HEK293 (cell line): ENCODE measurements at regions not wholly inside any gene's neighbourhood (a gene's known extent, or its start where the extent isn't known, plus 50 kb on each side); places are given as distances from the start of the nearest gene placed in this dataset.

ENCODE experiments used
- CTCF ChIA-PET: fragments of 350-600 bp; formaldehyde crosslinking; extraction: SDS; loops from one replicate; lab custom pipeline; 2021; ENCODE audit warnings: antibody characterized with exemption; lab: Yijun Ruan, JAX
- POLR2A ChIA-PET: fragments of 300-600 bp; formaldehyde crosslinking; extraction: SDS; loops from one replicate; lab custom pipeline; 2020; ENCODE audit warnings: antibody characterized with exemption, inconsistent platforms; lab: Yijun Ruan, JAX
- H3K27ac ChIP-seq: fragments of 200-500 bp; sonication (Bioruptor generic); 2 replicates; pipeline ENCODE4 v1.5.1; 2014; ENCODE audit warnings: low read depth, low read length, control low read depth, inconsistent platforms; ENCODE audit errors: extremely low read depth
- H3K36me3 ChIP-seq, 2 experiments: fragments of 200-500 bp in 1 of 2; sonication (Bioruptor generic) in 1 of 2; 1 replicate in 1 of 2; 2 replicates in 1 of 2; pipeline ENCODE4 v1.5.1; 2014 to 2017; ENCODE audit warnings: inconsistent platforms in 2 of 2, low read length in 2 of 2; ENCODE audit not compliant: control insufficient read depth in 2 of 2, insufficient read depth in 1 of 2
- H3K4me1 ChIP-seq: fragments of 200-500 bp; sonication (Bioruptor generic); 2 replicates; pipeline ENCODE4 v1.5.1; 2014; ENCODE audit warnings: mild to moderate bottlenecking, low read length, inconsistent platforms; ENCODE audit not compliant: control insufficient read depth, insufficient read depth
- H3K4me3 ChIP-seq: 2 replicates; pipeline ENCODE4 v1.5.1; 2011; ENCODE audit warnings: low read depth, mild to moderate bottlenecking, control low read depth, low read length, moderate library complexity
- H3K9me3 ChIP-seq: fragments of 200-500 bp; sonication (Bioruptor generic); 2 replicates; pipeline ENCODE4 v1.5.1; 2014; ENCODE audit warnings: low read depth, low read length, inconsistent platforms; ENCODE audit not compliant: control insufficient read depth, insufficient read depth
- HOXA7 ChIP-seq: sonication (generic); formaldehyde crosslinking; IDR thresholded peaks from 2 replicates; pipeline ENCODE4 v1.8.1; 2022; ENCODE audit warnings: missing genetic modification reagents, borderline replicate concordance
- PBX3 ChIP-seq: sonication (generic); formaldehyde crosslinking; IDR thresholded peaks from 2 replicates; pipeline ENCODE4 v1.8.1; 2022; ENCODE audit warnings: mild to moderate bottlenecking, moderate library complexity, missing genetic modification reagents
- PRDM4 ChIP-seq: fragments of 450-650 bp; formaldehyde crosslinking; IDR thresholded peaks from 2 replicates; pipeline ENCODE4 v1.5.1; 2017; ENCODE audit warnings: missing biosample characterization, missing genetic modification characterization
- RBAK ChIP-seq: fragments of 450-650 bp; formaldehyde crosslinking; IDR thresholded peaks from 2 replicates; pipeline ENCODE4 v1.5.1; 2016; ENCODE audit warnings: missing biosample characterization, missing genetic modification characterization
- SP7 ChIP-seq: fragments of 450-650 bp; formaldehyde crosslinking; IDR thresholded peaks from 2 replicates; pipeline ENCODE4 v1.5.1; 2016; ENCODE audit warnings: missing biosample characterization, missing genetic modification characterization
- YY2 ChIP-seq: fragments of 450-650 bp; formaldehyde crosslinking; IDR thresholded peaks from 2 replicates; pipeline ENCODE4 v1.5.1; 2016; ENCODE audit warnings: missing biosample characterization, missing genetic modification characterization
- ZBTB48 ChIP-seq: fragments of 450-650 bp; formaldehyde crosslinking; IDR thresholded peaks from 2 replicates; pipeline ENCODE4 v1.5.1; 2016; ENCODE audit warnings: missing biosample characterization, missing genetic modification characterization
- ZEB2 ChIP-seq: fragments of 450-650 bp; formaldehyde crosslinking; IDR thresholded peaks from 2 replicates; pipeline ENCODE4 v1.5.1; 2016; ENCODE audit warnings: missing biosample characterization, missing genetic modification characterization
- ZNF10 ChIP-seq: fragments of 450-650 bp; formaldehyde crosslinking; IDR thresholded peaks from 2 replicates; pipeline ENCODE4 v1.5.1; 2017; ENCODE audit warnings: missing biosample characterization, missing genetic modification characterization
- ZNF132 ChIP-seq: fragments of 450-650 bp; formaldehyde crosslinking; IDR thresholded peaks from 2 replicates; pipeline ENCODE4 v1.5.1; 2017; ENCODE audit warnings: missing biosample characterization, missing genetic modification characterization, borderline replicate concordance
- ZNF157 ChIP-seq: fragments of 450-650 bp; formaldehyde crosslinking; IDR thresholded peaks from 2 replicates; pipeline ENCODE4 v1.5.1; 2016; ENCODE audit warnings: missing biosample characterization, missing genetic modification characterization
- ZNF311 ChIP-seq: fragments of 450-650 bp; formaldehyde crosslinking; IDR thresholded peaks from 2 replicates; pipeline ENCODE4 v1.5.1; 2017; ENCODE audit warnings: missing biosample characterization, missing genetic modification characterization, borderline replicate concordance
- ZNF37A ChIP-seq: fragments of 450-650 bp; IDR thresholded peaks from 2 replicates; pipeline ENCODE4 v1.5.1; 2018; ENCODE audit warnings: missing biosample characterization, missing genetic modification characterization
- ZNF404 ChIP-seq: fragments of 450-650 bp; formaldehyde crosslinking; IDR thresholded peaks from 2 replicates; pipeline ENCODE4 v1.5.1; 2017; ENCODE audit warnings: missing biosample characterization, missing genetic modification characterization
- ZNF423 ChIP-seq: fragments of 450-650 bp; formaldehyde crosslinking; IDR thresholded peaks from 2 replicates; pipeline ENCODE4 v1.5.1; 2016; ENCODE audit warnings: missing biosample characterization, missing genetic modification characterization
- ZNF433 ChIP-seq: fragments of 450-650 bp; formaldehyde crosslinking; IDR thresholded peaks from 2 replicates; pipeline ENCODE4 v1.5.1; 2016; ENCODE audit warnings: missing biosample characterization, missing genetic modification characterization, low read depth
- ZNF501 ChIP-seq: fragments of 450-650 bp; formaldehyde crosslinking; IDR thresholded peaks from 2 replicates; pipeline ENCODE4 v1.5.1; 2016; ENCODE audit warnings: missing biosample characterization, missing genetic modification characterization
- ZNF560 ChIP-seq: fragments of 450-650 bp; formaldehyde crosslinking; IDR thresholded peaks from 2 replicates; pipeline ENCODE4 v1.5.1; 2017; ENCODE audit warnings: missing biosample characterization, missing genetic modification characterization, borderline replicate concordance
- ZNF596 ChIP-seq: fragments of 450-650 bp; IDR thresholded peaks from 2 replicates; pipeline ENCODE4 v1.5.0; 2018; ENCODE audit warnings: missing biosample characterization, mild to moderate bottlenecking, missing genetic modification characterization, moderate library complexity
- ZNF664 ChIP-seq: fragments of 450-650 bp; formaldehyde crosslinking; IDR thresholded peaks from 2 replicates; pipeline ENCODE4 v1.5.1; 2016; ENCODE audit warnings: missing biosample characterization, missing genetic modification characterization
- ZNF677 ChIP-seq: fragments of 450-650 bp; IDR thresholded peaks from 2 replicates; pipeline ENCODE4 v1.5.0; 2018; ENCODE audit warnings: missing biosample characterization, mild to moderate bottlenecking, missing genetic modification characterization, moderate library complexity
- ZNF792 ChIP-seq: fragments of 450-650 bp; formaldehyde crosslinking; IDR thresholded peaks from 2 replicates; pipeline ENCODE4 v1.5.1; 2016; ENCODE audit warnings: missing biosample characterization, missing genetic modification characterization
- ZSCAN23 ChIP-seq: fragments of 450-650 bp; formaldehyde crosslinking; IDR thresholded peaks from 2 replicates; pipeline ENCODE4 v1.5.1; 2016; ENCODE audit warnings: missing biosample characterization, missing genetic modification characterization
- TF ChIP-seq, protein P1 (sequence below): fragments of 450-650 bp; formaldehyde crosslinking; IDR thresholded peaks from 2 replicates; pipeline ENCODE4 v1.5.1; 2016; ENCODE audit warnings: missing biosample characterization, missing genetic modification characterization, borderline replicate concordance

DNA sequence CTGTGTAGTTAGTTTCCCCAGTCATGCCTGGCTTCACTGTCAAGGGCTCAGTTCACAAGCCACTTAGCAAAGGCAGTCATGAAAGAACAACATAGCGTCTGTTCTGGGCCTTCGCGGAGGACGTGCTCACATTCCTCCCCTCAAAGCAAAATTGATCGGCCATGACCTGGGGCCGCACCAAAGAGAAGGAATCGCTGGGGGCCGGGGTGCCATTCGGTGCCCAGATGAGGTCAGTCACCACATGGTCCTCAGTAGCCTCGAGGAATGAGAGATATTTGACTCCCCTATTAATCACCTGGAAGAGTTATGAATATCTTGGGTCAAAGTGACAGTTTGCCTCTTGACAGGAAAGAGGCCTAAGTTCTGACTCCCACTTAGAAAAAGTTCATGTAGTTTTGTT lies 251.1 kb upstream of the JUN start:
- CTCF ChIA-PET, result interaction anchor here (0.6 to 1.1 kb wide), 3 partner anchors 20 to 217 kb away, joined by 3 to 4 read pairs (median 3); no protein-coding TSS in a partner anchor
- TF ChIP-seq ZNF677 (tag by site-specific recombination) (no peak), YY2 (tag by site-specific recombination) (no peak), ZNF423 (tag by site-specific recombination) (no peak), PRDM4 (no peak), ZSCAN23 (no peak), RBAK (tag by site-specific recombination) (no peak), ZNF792 (tag by site-specific recombination) (no peak), ZNF10 (tag by site-specific recombination) (no peak), ZEB2 (tag by site-specific recombination) (no peak), ZNF501 (tag by site-specific recombination) (no peak)
- TF ChIP-seq, protein P1, sequence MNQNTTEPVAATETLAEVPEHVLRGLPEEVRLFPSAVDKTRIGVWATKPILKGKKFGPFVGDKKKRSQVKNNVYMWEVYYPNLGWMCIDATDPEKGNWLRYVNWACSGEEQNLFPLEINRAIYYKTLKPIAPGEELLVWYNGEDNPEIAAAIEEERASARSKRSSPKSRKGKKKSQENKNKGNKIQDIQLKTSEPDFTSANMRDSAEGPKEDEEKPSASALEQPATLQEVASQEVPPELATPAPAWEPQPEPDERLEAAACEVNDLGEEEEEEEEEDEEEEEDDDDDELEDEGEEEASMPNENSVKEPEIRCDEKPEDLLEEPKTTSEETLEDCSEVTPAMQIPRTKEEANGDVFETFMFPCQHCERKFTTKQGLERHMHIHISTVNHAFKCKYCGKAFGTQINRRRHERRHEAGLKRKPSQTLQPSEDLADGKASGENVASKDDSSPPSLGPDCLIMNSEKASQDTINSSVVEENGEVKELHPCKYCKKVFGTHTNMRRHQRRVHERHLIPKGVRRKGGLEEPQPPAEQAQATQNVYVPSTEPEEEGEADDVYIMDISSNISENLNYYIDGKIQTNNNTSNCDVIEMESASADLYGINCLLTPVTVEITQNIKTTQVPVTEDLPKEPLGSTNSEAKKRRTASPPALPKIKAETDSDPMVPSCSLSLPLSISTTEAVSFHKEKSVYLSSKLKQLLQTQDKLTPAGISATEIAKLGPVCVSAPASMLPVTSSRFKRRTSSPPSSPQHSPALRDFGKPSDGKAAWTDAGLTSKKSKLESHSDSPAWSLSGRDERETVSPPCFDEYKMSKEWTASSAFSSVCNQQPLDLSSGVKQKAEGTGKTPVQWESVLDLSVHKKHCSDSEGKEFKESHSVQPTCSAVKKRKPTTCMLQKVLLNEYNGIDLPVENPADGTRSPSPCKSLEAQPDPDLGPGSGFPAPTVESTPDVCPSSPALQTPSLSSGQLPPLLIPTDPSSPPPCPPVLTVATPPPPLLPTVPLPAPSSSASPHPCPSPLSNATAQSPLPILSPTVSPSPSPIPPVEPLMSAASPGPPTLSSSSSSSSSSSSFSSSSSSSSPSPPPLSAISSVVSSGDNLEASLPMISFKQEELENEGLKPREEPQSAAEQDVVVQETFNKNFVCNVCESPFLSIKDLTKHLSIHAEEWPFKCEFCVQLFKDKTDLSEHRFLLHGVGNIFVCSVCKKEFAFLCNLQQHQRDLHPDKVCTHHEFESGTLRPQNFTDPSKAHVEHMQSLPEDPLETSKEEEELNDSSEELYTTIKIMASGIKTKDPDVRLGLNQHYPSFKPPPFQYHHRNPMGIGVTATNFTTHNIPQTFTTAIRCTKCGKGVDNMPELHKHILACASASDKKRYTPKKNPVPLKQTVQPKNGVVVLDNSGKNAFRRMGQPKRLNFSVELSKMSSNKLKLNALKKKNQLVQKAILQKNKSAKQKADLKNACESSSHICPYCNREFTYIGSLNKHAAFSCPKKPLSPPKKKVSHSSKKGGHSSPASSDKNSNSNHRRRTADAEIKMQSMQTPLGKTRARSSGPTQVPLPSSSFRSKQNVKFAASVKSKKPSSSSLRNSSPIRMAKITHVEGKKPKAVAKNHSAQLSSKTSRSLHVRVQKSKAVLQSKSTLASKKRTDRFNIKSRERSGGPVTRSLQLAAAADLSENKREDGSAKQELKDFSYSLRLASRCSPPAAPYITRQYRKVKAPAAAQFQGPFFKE, result no peak
- H3K27ac ChIP-seq, result no peak overlapping the region
- H3K4me3 ChIP-seq, result no peak overlapping the region
- POLR2A ChIA-PET, result interaction anchor here (0.7 kb wide), 1 partner anchor 32 kb away, joined by 5 read pairs; no protein-coding TSS in a partner anchor
- H3K4me1 ChIP-seq, result no peaks in the 10 kb centered on the region
- H3K9me3 ChIP-seq, result no peaks in the 10 kb centered on the region
- H3K36me3 ChIP-seq, result no peaks in the 10 kb centered on the region

DNA sequence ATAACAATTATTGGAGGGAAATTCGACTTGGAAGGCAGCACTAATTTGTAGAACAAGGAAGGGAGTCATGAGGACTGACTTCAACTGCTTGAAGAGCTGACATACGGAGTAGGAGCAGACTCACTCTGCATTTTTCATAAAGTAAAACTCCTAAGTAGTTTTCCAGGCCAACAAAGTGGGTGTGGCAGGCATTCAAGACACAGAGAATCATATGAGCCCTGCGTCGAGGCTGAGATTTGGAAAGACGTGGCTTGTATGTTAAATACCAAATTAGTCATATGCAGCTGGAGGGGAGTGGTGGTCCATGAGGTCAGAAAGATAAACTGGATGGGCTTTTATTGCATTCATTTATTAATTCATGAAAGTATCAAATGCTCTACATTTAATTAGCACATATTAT lies 255.7 kb upstream of the JUN start:
- Histone ChIP-seq H3K36me3 (no peaks in the 10 kb centered on the region), H3K27ac (no peak overlapping the region), H3K9me3 (no peaks in the 10 kb centered on the region), H3K4me1 (no peaks in the 10 kb centered on the region), H3K4me3 (no peak overlapping the region)
- CTCF ChIA-PET, result no interaction called here
- POLR2A ChIA-PET, result no interaction called here
- TF ChIP-seq ZNF560 (tag by site-specific recombination) (no peak), ZNF37A (no peak), ZBTB48 (no peak), ZNF433 (tag by site-specific recombination) (no peak), SP7 (tag by site-specific recombination) (no peak), ZNF132 (tag by site-specific recombination) (no peak), ZNF404 (no peak), PBX3 (no peak), ZNF596 (tag by site-specific recombination) (no peak), ZNF311 (tag by site-specific recombination) (no peak), ZNF157 (tag by site-specific recombination) (no peak), ZNF664 (tag by site-specific recombination) (no peak), HOXA7 (CRISPR knock-in tag) (no peak)
